ENCODE measurements at regions not wholly inside any gene's neighbourhood (a gene's known extent, or its start where the extent isn't known, plus 50 kb on each side); places are given as distances from the start of the nearest gene placed in this dataset.

DNA sequence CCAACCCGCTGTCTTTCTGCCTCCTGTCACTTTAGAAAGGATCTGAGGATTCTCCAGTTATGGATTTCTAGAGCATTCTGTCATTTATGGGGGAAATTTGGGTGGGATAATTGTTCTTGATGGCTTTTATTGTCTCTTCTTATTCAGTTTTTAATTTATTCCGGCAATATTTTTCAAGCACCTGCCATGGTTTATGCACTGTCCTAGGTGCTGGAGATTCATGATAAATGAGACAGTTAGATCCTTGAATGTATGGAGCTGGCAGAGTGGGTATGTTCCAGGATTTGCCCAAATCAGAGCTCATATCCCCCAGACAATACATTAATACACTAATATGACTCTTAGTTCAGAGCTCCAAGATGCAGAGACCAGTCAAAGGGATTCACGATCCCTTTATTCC lies 146.8 kb upstream of the PRKCQ start:
- H3K9me3 ChIP-seq (ENCODE audit: low read length), result no peaks in the 10 kb centered on the region
- H3K27me3 ChIP-seq (ENCODE audit: insufficient read depth, low read length), result no peaks in the 10 kb centered on the region
- no peak overlapping the region for H3K4me2 ChIP-seq (ENCODE audit: low read length)
- H3F3A ChIP-seq (ENCODE audit: insufficient read depth, low read length), result no peaks in the 10 kb centered on the region
- H3K79me2 ChIP-seq (ENCODE audit: insufficient read depth, low read length), result no peaks in the 10 kb centered on the region
- H3K4me1 ChIP-seq (ENCODE audit: insufficient read depth, low read length, severe bottlenecking), result no peaks in the 10 kb centered on the region
- TF ChIP-seq EZH2 (IDR thresholded peaks at IDR 0.05; ENCODE audit: borderline replicate concordance, low read length), result no peak
- TF ChIP-seq, protein P1, sequence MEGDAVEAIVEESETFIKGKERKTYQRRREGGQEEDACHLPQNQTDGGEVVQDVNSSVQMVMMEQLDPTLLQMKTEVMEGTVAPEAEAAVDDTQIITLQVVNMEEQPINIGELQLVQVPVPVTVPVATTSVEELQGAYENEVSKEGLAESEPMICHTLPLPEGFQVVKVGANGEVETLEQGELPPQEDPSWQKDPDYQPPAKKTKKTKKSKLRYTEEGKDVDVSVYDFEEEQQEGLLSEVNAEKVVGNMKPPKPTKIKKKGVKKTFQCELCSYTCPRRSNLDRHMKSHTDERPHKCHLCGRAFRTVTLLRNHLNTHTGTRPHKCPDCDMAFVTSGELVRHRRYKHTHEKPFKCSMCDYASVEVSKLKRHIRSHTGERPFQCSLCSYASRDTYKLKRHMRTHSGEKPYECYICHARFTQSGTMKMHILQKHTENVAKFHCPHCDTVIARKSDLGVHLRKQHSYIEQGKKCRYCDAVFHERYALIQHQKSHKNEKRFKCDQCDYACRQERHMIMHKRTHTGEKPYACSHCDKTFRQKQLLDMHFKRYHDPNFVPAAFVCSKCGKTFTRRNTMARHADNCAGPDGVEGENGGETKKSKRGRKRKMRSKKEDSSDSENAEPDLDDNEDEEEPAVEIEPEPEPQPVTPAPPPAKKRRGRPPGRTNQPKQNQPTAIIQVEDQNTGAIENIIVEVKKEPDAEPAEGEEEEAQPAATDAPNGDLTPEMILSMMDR (IDR thresholded peaks at IDR 0.05; ENCODE audit: low read length), result no peak
- no peaks in the 10 kb centered on the region for H3K9me2 ChIP-seq (ENCODE audit: low read depth, low read length)
- H3K27ac ChIP-seq (ENCODE audit: low read depth, low read length, poor library complexity, severe bottlenecking), result no peak overlapping the region
- no peaks in the 10 kb centered on the region for H4K20me1 ChIP-seq (ENCODE audit: insufficient read depth, low read length)
- H3K4me3 ChIP-seq (ENCODE audit: low read depth, low read length, poor library complexity, severe bottlenecking), result no peak overlapping the region
- no peak overlapping the region for H3K9ac ChIP-seq (ENCODE audit: low read length)
- H3K36me3 ChIP-seq (ENCODE audit: insufficient read depth, low read length), result no peaks in the 10 kb centered on the region
- H2AFZ ChIP-seq (ENCODE audit: low read length), result no peak overlapping the region

DNA sequence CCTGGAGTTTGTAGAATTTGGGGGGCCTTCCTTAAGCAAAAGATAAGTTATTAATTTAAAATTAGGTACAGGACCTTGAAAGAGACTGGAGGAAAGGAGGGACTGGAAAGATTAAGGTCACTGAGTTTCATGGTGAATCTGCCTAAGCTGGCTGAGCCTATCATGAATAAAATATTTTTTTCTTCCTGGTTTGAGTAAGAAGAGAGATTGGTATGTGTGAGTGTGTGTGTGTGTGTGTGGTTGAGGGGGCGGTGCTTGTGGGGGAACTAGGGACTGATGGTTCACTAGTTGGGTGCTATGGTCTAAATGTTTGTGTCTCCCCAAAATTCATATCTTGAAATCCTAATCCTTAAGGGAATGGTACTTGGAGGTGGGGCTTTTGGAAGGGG lies 142.5 kb upstream of the PRKCQ start:
- H3F3A ChIP-seq (ENCODE audit: insufficient read depth, low read length), result no peaks in the 10 kb centered on the region
- H3K4me2 ChIP-seq (ENCODE audit: low read length), result no peak overlapping the region
- no peak overlapping the region for H3K4me3 ChIP-seq (ENCODE audit: low read depth, low read length, poor library complexity, severe bottlenecking)
- H3K9me2 ChIP-seq (ENCODE audit: low read depth, low read length), result no peaks in the 10 kb centered on the region
- H3K79me2 ChIP-seq (ENCODE audit: insufficient read depth, low read length), result no peaks in the 10 kb centered on the region
- H3K36me3 ChIP-seq (ENCODE audit: insufficient read depth, low read length), result no peaks in the 10 kb centered on the region
- no peak for TF ChIP-seq EZH2 (IDR thresholded peaks at IDR 0.05; ENCODE audit: borderline replicate concordance, low read length)
- TF ChIP-seq, protein P1 (IDR thresholded peaks at IDR 0.05; ENCODE audit: low read length), result no peak
- no peak overlapping the region for H3K9ac ChIP-seq (ENCODE audit: low read length)
- no peak overlapping the region for H3K27ac ChIP-seq (ENCODE audit: low read depth, low read length, poor library complexity, severe bottlenecking)
- H3K27me3 ChIP-seq (ENCODE audit: insufficient read depth, low read length), result no peaks in the 10 kb centered on the region
- no peaks in the 10 kb centered on the region for H3K9me3 ChIP-seq (ENCODE audit: low read length)
- no peaks in the 10 kb centered on the region for H4K20me1 ChIP-seq (ENCODE audit: insufficient read depth, low read length)
- no peak overlapping the region for H2AFZ ChIP-seq (ENCODE audit: low read length)
- no peaks in the 10 kb centered on the region for H3K4me1 ChIP-seq (ENCODE audit: insufficient read depth, low read length, severe bottlenecking)

DNA sequence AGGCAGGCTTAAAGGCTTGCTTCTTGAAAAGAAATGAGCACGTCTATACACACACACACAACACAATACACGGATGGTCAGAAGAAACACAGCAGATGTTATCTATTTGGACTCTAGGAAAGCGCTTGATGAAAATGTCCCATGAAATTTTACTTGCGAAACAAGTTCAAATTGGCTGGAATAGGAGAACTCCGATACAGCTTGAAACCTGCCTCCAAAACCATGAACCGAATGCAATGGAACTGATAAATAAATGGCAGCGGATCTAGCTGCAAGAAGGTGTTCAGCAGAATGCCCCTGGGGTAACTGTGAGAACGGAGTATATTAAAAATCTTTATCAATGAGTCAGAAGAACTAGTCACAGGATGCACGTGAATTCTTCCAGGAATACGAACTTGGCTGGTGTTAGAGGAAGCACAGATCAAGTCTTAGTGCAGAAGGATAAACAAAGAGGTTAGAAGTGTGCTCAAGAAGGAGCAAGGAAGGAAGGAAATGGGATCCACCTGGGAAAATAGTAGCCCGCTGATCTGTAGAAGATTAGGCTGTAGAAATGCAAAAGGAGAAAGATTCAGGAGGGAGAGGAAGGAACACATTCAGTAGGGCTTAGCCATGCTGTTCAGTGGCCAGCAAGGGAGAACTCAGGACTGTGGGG lies 142.0 kb upstream of the PRKCQ start:
- Histone ChIP-seq H3K4me1 (ENCODE audit: insufficient read depth, low read length, severe bottlenecking) (no peaks in the 10 kb centered on the region), H3K79me2 (ENCODE audit: insufficient read depth, low read length) (no peaks in the 10 kb centered on the region), H3K36me3 (ENCODE audit: insufficient read depth, low read length) (no peaks in the 10 kb centered on the region), H3K4me3 (ENCODE audit: low read depth, low read length, poor library complexity, severe bottlenecking) (no peak overlapping the region), H3K9me2 (ENCODE audit: low read depth, low read length) (no peaks in the 10 kb centered on the region), H2AFZ (ENCODE audit: low read length) (no peak overlapping the region), H3K4me2 (ENCODE audit: low read length) (no peak overlapping the region), H4K20me1 (ENCODE audit: insufficient read depth, low read length) (no peaks in the 10 kb centered on the region), H3K9me3 (ENCODE audit: low read length) (no peaks in the 10 kb centered on the region), H3F3A (ENCODE audit: insufficient read depth, low read length) (no peaks in the 10 kb centered on the region), H3K27ac (ENCODE audit: low read depth, low read length, poor library complexity, severe bottlenecking) (no peak overlapping the region), H3K9ac (ENCODE audit: low read length) (no peak overlapping the region), H3K27me3 (ENCODE audit: insufficient read depth, low read length) (no peaks in the 10 kb centered on the region)
- TF ChIP-seq, protein P1 (IDR thresholded peaks at IDR 0.05; ENCODE audit: low read length), result no peak
- TF ChIP-seq EZH2 (IDR thresholded peaks at IDR 0.05; ENCODE audit: borderline replicate concordance, low read length), result no peak
